ENCODE measurements at regions not wholly inside any gene's neighbourhood (a gene's known extent, or its start where the extent isn't known, plus 50 kb on each side); places are given as distances from the start of the nearest gene placed in this dataset.

DNA sequence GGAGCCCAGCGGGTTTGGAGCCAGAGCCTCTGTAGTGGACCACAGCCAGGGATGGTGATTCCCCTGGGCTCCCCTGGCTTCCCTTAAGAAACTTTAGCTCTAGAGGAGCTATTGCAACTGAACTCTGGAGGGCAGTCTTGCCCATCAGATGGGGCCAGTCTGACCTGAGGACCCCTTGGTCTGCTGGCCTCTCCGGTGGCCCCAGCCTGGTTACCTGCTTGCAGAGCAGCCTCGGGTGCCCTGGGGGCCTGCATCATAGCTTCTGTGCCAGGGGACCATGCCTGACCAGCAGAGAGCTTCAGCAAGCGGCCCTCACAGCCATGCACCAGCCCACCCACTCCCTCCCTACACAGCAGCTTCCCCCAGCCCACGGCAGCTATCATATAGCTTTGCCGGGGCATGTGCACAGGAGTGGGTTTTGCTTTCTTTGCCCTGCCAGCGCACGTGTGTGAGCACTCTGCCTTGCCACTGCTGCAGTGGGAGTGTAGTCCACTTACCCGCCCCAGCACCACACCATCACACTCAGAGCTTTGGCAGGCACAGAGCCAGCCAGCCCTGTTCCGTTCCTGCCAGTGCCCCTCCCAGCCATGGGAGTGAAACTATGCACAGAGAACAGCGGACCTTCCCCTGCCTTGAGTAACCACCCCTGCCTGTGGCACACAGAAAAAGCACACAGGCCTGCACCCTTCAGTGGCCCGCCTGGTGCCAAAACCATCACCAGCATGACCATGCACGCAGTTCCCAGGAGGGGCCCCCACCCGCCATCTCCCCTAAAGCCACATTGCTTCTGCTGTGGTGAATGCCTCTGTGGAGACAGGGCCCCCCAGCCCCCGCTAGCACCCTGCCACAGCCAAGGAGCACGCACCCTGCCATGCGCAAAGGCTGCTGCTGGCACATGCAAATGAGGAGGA, 442.9 kb upstream of the NEGR1 start:
- H3K27ac Mint-ChIP-seq = no peak overlapping the region
- no peaks in the 10 kb centered on the region for H3K4me1 ChIP-seq (ENCODE audit: insufficient read depth, low read length)
- H3K9me3 Mint-ChIP-seq = peaks cover 0 to 20% (median 10%) of the 10 kb centered on the region in 8 donors
- H3K27ac ChIP-seq (ENCODE audit: low read depth, low read length) = no peak overlapping the region
- no peaks in the 10 kb centered on the region for H3K4me1 Mint-ChIP-seq
- H3K4me3 ChIP-seq (ENCODE audit: low read length in 2 of 2) = no peak overlapping the region
- no peaks in the 10 kb centered on the region for H3K36me3 ChIP-seq (ENCODE audit: insufficient read depth, low read length)
- H3K4me3 Mint-ChIP-seq = no peak overlapping the region
- no peaks in the 10 kb centered on the region for H3K36me3 Mint-ChIP-seq
- no peaks in the 10 kb centered on the region for H3K9me3 ChIP-seq (ENCODE audit: control insufficient read depth in 1 of 2, low read length in 2 of 2)
- H3K27me3 Mint-ChIP-seq = no peaks in the 10 kb centered on the region
- intact Hi-C loops (cut with micrococcal nuclease) = no loop called here
- peak in 1 of 5 donors; percentile 28 for DNase-seq
- CTCF ChIA-PET (ENCODE audit: partially characterized antibody) = no interaction called here
- POLR2A ChIA-PET (ENCODE audit: partially characterized antibody) = no interaction called here
- H3K27me3 ChIP-seq (ENCODE audit: insufficient read depth, low read length) = no peaks in the 10 kb centered on the region

GRCh38 chr1:72705921-72706320, 423.6 kb upstream of the NEGR1 start:
- no peaks in the 10 kb centered on the region for H3K27me3 ChIP-seq (ENCODE audit: insufficient read depth, low read length)
- H3K36me3 ChIP-seq (ENCODE audit: insufficient read depth, low read length) = no peaks in the 10 kb centered on the region
- H3K27ac ChIP-seq (ENCODE audit: low read depth, low read length) = no peak overlapping the region
- no peak for DNase-seq
- Mint-ChIP-seq H3K9me3 (peaks cover 0 to 24% (median 4%) of the 10 kb centered on the region in 8 donors), H3K27ac (no peak overlapping the region), H3K4me1 (no peaks in the 10 kb centered on the region), H3K4me3 (no peak overlapping the region), H3K27me3 (no peaks in the 10 kb centered on the region), H3K36me3 (no peaks in the 10 kb centered on the region)
- no peaks in the 10 kb centered on the region for H3K9me3 ChIP-seq (ENCODE audit: control insufficient read depth in 1 of 2, low read length in 2 of 2)
- H3K4me3 ChIP-seq (ENCODE audit: low read length in 2 of 2) = no peak overlapping the region
- H3K4me1 ChIP-seq (ENCODE audit: insufficient read depth, low read length) = no peaks in the 10 kb centered on the region
- intact Hi-C loops (cut with micrococcal nuclease) = no loop called here
- CTCF ChIA-PET (ENCODE audit: partially characterized antibody) = no interaction called here
- POLR2A ChIA-PET (ENCODE audit: partially characterized antibody) = no interaction called here

GRCh38 chr1:72704841-72705477, 422.6 kb upstream of the NEGR1 start:
- Histone ChIP-seq H3K27ac (ENCODE audit: low read depth, low read length) (no peak overlapping the region), H3K4me1 (ENCODE audit: insufficient read depth, low read length) (no peaks in the 10 kb centered on the region), H3K27me3 (ENCODE audit: insufficient read depth, low read length) (no peaks in the 10 kb centered on the region), H3K36me3 (ENCODE audit: insufficient read depth, low read length) (no peaks in the 10 kb centered on the region), H3K9me3 (ENCODE audit: control insufficient read depth in 1 of 2, low read length in 2 of 2) (no peaks in the 10 kb centered on the region), H3K4me3 (ENCODE audit: low read length in 2 of 2) (no peak overlapping the region)
- no peak for DNase-seq
- no peak overlapping the region for H3K4me3 Mint-ChIP-seq
- ChIA-PET POLR2A (ENCODE audit: partially characterized antibody) (no interaction called here), CTCF (ENCODE audit: partially characterized antibody) (no interaction called here)
- H3K27me3 Mint-ChIP-seq = no peaks in the 10 kb centered on the region
- H3K4me1 Mint-ChIP-seq = no peaks in the 10 kb centered on the region
- peaks cover 0 to 19% (median 4%) of the 10 kb centered on the region in 8 donors for H3K9me3 Mint-ChIP-seq
- no peak overlapping the region for H3K27ac Mint-ChIP-seq
- intact Hi-C loops (cut with micrococcal nuclease) = no loop called here
- no peaks in the 10 kb centered on the region for H3K36me3 Mint-ChIP-seq

GRCh38 chr1:72697410-72697809, 415.1 kb upstream of the NEGR1 start:
- Mint-ChIP-seq H3K4me3 (no peak overlapping the region), H3K4me1 (no peaks in the 10 kb centered on the region)

DNA sequence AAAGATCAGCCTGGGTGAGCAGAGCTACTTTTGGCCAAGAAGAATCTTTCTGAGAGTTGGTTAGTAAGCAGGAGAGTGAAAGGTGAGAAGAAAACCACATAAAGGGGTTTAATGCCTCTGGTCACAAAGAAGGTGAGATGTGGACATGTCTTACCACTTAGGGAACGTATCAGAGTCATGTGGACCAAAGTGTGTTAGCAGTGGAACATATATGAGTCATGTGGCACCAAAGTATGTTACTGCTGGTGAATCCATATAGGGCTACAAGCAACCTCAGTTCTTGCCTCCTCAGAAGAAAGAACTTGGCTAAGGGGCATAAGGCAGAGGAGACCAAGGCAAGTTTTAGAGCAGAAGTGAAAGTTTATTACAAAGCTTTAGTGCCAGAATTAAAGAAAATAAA, 411.6 kb upstream of the NEGR1 start:
- no peak overlapping the region for H3K27ac ChIP-seq (ENCODE audit: low read depth, low read length)
- ChIA-PET CTCF (ENCODE audit: partially characterized antibody) (no interaction called here), POLR2A (ENCODE audit: partially characterized antibody) (no interaction called here)
- intact Hi-C loops (cut with micrococcal nuclease) = no loop called here
- H3K36me3 ChIP-seq (ENCODE audit: insufficient read depth, low read length) = no peaks in the 10 kb centered on the region
- no peaks in the 10 kb centered on the region for H3K9me3 ChIP-seq (ENCODE audit: control insufficient read depth in 1 of 2, low read length in 2 of 2)
- DNase-seq = no peak
- Mint-ChIP-seq H3K36me3 (no peaks in the 10 kb centered on the region), H3K27ac (no peak overlapping the region), H3K4me3 (no peak overlapping the region), H3K4me1 (no peaks in the 10 kb centered on the region), H3K27me3 (no peaks in the 10 kb centered on the region), H3K9me3 (peaks cover 6 to 27% (median 14%) of the 10 kb centered on the region in 8 donors)
- no peaks in the 10 kb centered on the region for H3K4me1 ChIP-seq (ENCODE audit: insufficient read depth, low read length)
- H3K27me3 ChIP-seq (ENCODE audit: insufficient read depth, low read length) = no peaks in the 10 kb centered on the region
- no peak overlapping the region for H3K4me3 ChIP-seq (ENCODE audit: low read length in 2 of 2)

More at GRCh38 chr1:72697410-72697809, 415.1 kb upstream of the NEGR1 start:
- H3K27ac Mint-ChIP-seq = no peak overlapping the region
- no peaks in the 10 kb centered on the region for H3K36me3 Mint-ChIP-seq
- Histone ChIP-seq H3K4me1 (ENCODE audit: insufficient read depth, low read length) (no peaks in the 10 kb centered on the region), H3K27me3 (ENCODE audit: insufficient read depth, low read length) (no peaks in the 10 kb centered on the region), H3K27ac (ENCODE audit: low read depth, low read length) (no peak overlapping the region), H3K9me3 (ENCODE audit: control insufficient read depth in 1 of 2, low read length in 2 of 2) (no peaks in the 10 kb centered on the region), H3K36me3 (ENCODE audit: insufficient read depth, low read length) (no peaks in the 10 kb centered on the region), H3K4me3 (ENCODE audit: low read length in 2 of 2) (no peak overlapping the region)
- intact Hi-C loops (cut with micrococcal nuclease) = no loop called here
- no peak for DNase-seq
- CTCF ChIA-PET (ENCODE audit: partially characterized antibody) = no interaction called here
- H3K27me3 Mint-ChIP-seq = no peaks in the 10 kb centered on the region
- H3K9me3 Mint-ChIP-seq = peaks cover 6 to 28% (median 14%) of the 10 kb centered on the region in 8 donors
- POLR2A ChIA-PET (ENCODE audit: partially characterized antibody) = no interaction called here

GRCh38 chr1:72693376-72693775, 411.0 kb upstream of the NEGR1 start:
- Mint-ChIP-seq H3K4me3 (no peak overlapping the region), H3K27ac (no peak overlapping the region), H3K4me1 (no peaks in the 10 kb centered on the region), H3K9me3 (peaks cover 6 to 31% (median 16%) of the 10 kb centered on the region in 8 donors), H3K36me3 (no peaks in the 10 kb centered on the region), H3K27me3 (no peaks in the 10 kb centered on the region)
- DNase-seq = no peak
- POLR2A ChIA-PET (ENCODE audit: partially characterized antibody) = no interaction called here
- CTCF ChIA-PET (ENCODE audit: partially characterized antibody) = no interaction called here
- no peaks in the 10 kb centered on the region for H3K36me3 ChIP-seq (ENCODE audit: insufficient read depth, low read length)
- no peak overlapping the region for H3K4me3 ChIP-seq (ENCODE audit: low read length in 2 of 2)
- intact Hi-C loops (cut with micrococcal nuclease) = no loop called here
- no peaks in the 10 kb centered on the region for H3K9me3 ChIP-seq (ENCODE audit: control insufficient read depth in 1 of 2, low read length in 2 of 2)
- no peak overlapping the region for H3K27ac ChIP-seq (ENCODE audit: low read depth, low read length)
- H3K27me3 ChIP-seq (ENCODE audit: insufficient read depth, low read length) = no peaks in the 10 kb centered on the region
- H3K4me1 ChIP-seq (ENCODE audit: insufficient read depth, low read length) = no peaks in the 10 kb centered on the region

- Mint-ChIP-seq H3K4me3 (no peak overlapping the region), H3K36me3 (no peaks in the 10 kb centered on the region), H3K27me3 (no peaks in the 10 kb centered on the region), H3K4me1 (no peaks in the 10 kb centered on the region), H3K27ac (no peak overlapping the region), H3K9me3 (peaks cover 8 to 39% (median 21%) of the 10 kb centered on the region in 8 donors)
- Histone ChIP-seq H3K4me1 (ENCODE audit: insufficient read depth, low read length) (no peaks in the 10 kb centered on the region), H3K27ac (ENCODE audit: low read depth, low read length) (no peak overlapping the region), H3K4me3 (ENCODE audit: low read length in 2 of 2) (no peak overlapping the region), H3K27me3 (ENCODE audit: insufficient read depth, low read length) (no peaks in the 10 kb centered on the region), H3K9me3 (ENCODE audit: control insufficient read depth in 1 of 2, low read length in 2 of 2) (no peaks in the 10 kb centered on the region), H3K36me3 (ENCODE audit: insufficient read depth, low read length) (no peaks in the 10 kb centered on the region)
- ChIA-PET CTCF (ENCODE audit: partially characterized antibody) (no interaction called here), POLR2A (ENCODE audit: partially characterized antibody) (no interaction called here)
- no peak for DNase-seq
- intact Hi-C loops (cut with micrococcal nuclease) = no loop called here
Measured at GRCh38 chr1:72690871-72691270, 408.5 kb upstream of the NEGR1 start.
